OCI-LY7 (cell line): ENCODE measurements at regions not wholly inside any gene's neighbourhood (a gene's known extent, or its start where the extent isn't known, plus 50 kb on each side); places are given as distances from the start of the nearest gene placed in this dataset.

Source experiments
- BruUV-seq: library from RNA; stranded (reverse); fragments of 400-500 nt; replicated peaks from 2 replicates; lab custom pipeline; 2021; lab: Mats Ljungman, UMichigan
- CTCF ChIA-PET: fragments of 300-600 bp; sonication (Branson Sonifier 250); formaldehyde crosslinking; loops from one replicate; lab custom pipeline; 2022; ENCODE audit warnings: antibody characterized with exemption; ENCODE audit not compliant: unreplicated experiment; lab: Charles Lee
- POLR2A ChIA-PET: fragments of 300-600 bp; sonication (Branson Sonifier 250); formaldehyde crosslinking; loops from one replicate; lab custom pipeline; 2022; ENCODE audit warnings: antibody characterized with exemption; lab: Charles Lee
- DNase-seq: peaks from one replicate; pipeline ENCODE4 v3.0.0-alpha.2; 2015; ENCODE audit warnings: low spot score
- H2AFZ ChIP-seq: fragments of 200-600 bp; sonication (generic), shearing (Covaris generic); 2 replicates; pipeline ENCODE4 v1.6.1; 2014; ENCODE audit warnings: mild to moderate bottlenecking, antibody characterized with exemption, low read length, moderate library complexity
- H3K27ac ChIP-seq: fragments of 200-600 bp; sonication (generic); 2 replicates; pipeline ENCODE4 v1.5.1; 2014; ENCODE audit warnings: mixed run types, low read depth, mild to moderate bottlenecking, moderate library complexity, low read length, inconsistent platforms; ENCODE audit not compliant: poor library complexity, severe bottlenecking
- H3K36me3 ChIP-seq: fragments of 200-600 bp; sonication (generic); 2 replicates; pipeline ENCODE4 v1.6.1; 2014; ENCODE audit warnings: mild to moderate bottlenecking, antibody characterized with exemption, low read length, moderate library complexity, mixed read lengths; ENCODE audit not compliant: insufficient read depth
- H3K4me1 ChIP-seq: fragments of 200-600 bp; sonication (generic); 2 replicates; pipeline ENCODE4 v1.5.1; 2014; ENCODE audit warnings: mild to moderate bottlenecking, low read length; ENCODE audit not compliant: insufficient read depth, poor library complexity, severe bottlenecking
- H3K4me2 ChIP-seq: fragments of 200-600 bp; sonication (generic); 2 replicates; pipeline ENCODE4 v1.6.1; 2014; ENCODE audit warnings: mild to moderate bottlenecking, low read length
- H3K4me3 ChIP-seq: fragments of 200-600 bp; sonication (generic); 2 replicates; pipeline ENCODE4 v1.5.1; 2014; ENCODE audit warnings: mild to moderate bottlenecking, low read depth, low read length; ENCODE audit not compliant: poor library complexity, severe bottlenecking
- H3K79me2 ChIP-seq: fragments of 200-600 bp; sonication (generic); 2 replicates; pipeline ENCODE4 v1.6.1; 2016; ENCODE audit warnings: low read depth, mild to moderate bottlenecking, low read length, moderate library complexity, mixed read lengths; ENCODE audit not compliant: insufficient read depth
- H3K9me2 ChIP-seq: fragments of 200-600 bp; sonication (generic); 2 replicates; pipeline ENCODE4 v1.6.1; 2016; ENCODE audit warnings: mild to moderate bottlenecking, low read length, mixed read lengths; ENCODE audit not compliant: insufficient read depth
- H3K9me3 ChIP-seq: fragments of 200-600 bp; sonication (generic); 2 replicates; pipeline ENCODE4 v1.6.1; 2014; ENCODE audit warnings: mild to moderate bottlenecking, mixed run types, low read length, mixed read lengths
- H4K20me1 ChIP-seq: fragments of 200-600 bp; sonication (generic); 2 replicates; pipeline ENCODE4 v1.6.1; 2014; ENCODE audit warnings: mild to moderate bottlenecking, antibody characterized with exemption, low read length, moderate library complexity, mixed read lengths; ENCODE audit not compliant: insufficient read depth
- EZH2phosphoT487 ChIP-seq: fragments of 200-600 bp; sonication (generic); IDR thresholded peaks from 2 replicates; pipeline ENCODE4 v1.6.1; 2018; ENCODE audit warnings: low read depth, borderline replicate concordance, mild to moderate bottlenecking, mixed run types, antibody characterized with exemption, low read length, moderate library complexity, mixed read lengths
- intact Hi-C: fragments of 100-400 bp; cut with micrococcal nuclease; formaldehyde crosslinking; loops from one replicate; pipeline ENCODE4 v1.10.0; 2022; ENCODE audit not compliant: unreplicated experiment
- TF ChIP-seq, protein P1 (sequence below): fragments of 200-600 bp; sonication (generic); conservative IDR thresholded peaks from 2 replicates; pipeline ENCODE4 v1.5.1; 2014; ENCODE audit warnings: mild to moderate bottlenecking, antibody characterized with exemption, low read length, moderate library complexity, mixed read lengths

DNA sequence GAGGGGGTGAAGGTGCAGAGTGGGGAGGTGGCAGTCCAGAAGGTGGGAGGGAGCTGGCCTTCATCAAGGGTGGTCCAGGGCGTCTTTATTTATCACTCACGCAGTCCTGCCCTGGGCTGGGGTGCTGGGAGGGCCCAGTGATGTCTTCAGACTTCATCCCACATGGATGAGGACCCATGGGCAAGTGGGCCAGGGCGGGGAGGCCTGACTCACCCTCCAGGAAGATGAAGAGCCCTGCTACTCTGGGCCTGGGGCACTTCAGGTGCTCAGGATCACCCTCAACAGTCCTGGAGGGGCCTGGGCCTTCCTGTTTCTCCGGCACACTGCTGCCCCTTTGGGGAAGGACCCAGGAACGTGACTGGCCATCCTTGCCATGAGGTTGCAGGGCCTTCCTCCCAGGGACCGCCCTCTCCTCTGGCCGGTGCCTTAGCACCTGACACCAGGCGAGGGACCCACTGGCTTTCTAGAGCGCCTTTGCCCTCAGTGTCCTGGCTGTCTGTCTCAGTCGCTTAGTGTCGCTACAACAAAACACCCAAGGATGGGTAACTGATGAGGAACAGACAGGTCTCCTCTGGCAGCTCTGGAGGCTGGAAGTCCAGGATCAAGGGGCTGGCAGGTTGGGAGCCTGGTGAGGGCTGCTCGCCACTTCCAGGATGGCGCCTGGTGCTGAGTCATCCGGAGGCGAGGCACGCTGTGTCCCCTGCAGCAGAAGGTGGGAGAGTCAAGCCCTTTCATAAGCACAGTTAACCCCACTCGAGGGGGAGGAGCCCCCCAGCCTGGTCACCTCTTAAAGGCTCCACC lies 57.8 kb upstream of the HS6ST1 start:
- Histone ChIP-seq H4K20me1 (no peaks in the 10 kb centered on the region), H3K79me2 (no peaks in the 10 kb centered on the region), H3K27ac (no peak overlapping the region), H2AFZ (no peak overlapping the region), H3K4me1 (no peaks in the 10 kb centered on the region), H3K36me3 (no peaks in the 10 kb centered on the region), H3K4me3 (no peak overlapping the region), H3K4me2 (no peak overlapping the region), H3K9me2 (no peaks in the 10 kb centered on the region), H3K9me3 (no peaks in the 10 kb centered on the region)
- no TSS peak for BruUV-seq
- CTCF ChIA-PET = no interaction called here
- POLR2A ChIA-PET = no interaction called here
- TF ChIP-seq EZH2phosphoT487 = no peak
- TF ChIP-seq, protein P1, sequence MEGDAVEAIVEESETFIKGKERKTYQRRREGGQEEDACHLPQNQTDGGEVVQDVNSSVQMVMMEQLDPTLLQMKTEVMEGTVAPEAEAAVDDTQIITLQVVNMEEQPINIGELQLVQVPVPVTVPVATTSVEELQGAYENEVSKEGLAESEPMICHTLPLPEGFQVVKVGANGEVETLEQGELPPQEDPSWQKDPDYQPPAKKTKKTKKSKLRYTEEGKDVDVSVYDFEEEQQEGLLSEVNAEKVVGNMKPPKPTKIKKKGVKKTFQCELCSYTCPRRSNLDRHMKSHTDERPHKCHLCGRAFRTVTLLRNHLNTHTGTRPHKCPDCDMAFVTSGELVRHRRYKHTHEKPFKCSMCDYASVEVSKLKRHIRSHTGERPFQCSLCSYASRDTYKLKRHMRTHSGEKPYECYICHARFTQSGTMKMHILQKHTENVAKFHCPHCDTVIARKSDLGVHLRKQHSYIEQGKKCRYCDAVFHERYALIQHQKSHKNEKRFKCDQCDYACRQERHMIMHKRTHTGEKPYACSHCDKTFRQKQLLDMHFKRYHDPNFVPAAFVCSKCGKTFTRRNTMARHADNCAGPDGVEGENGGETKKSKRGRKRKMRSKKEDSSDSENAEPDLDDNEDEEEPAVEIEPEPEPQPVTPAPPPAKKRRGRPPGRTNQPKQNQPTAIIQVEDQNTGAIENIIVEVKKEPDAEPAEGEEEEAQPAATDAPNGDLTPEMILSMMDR = no peak
- DNase-seq = no peak
- intact Hi-C loops = no loop called here

DNA sequence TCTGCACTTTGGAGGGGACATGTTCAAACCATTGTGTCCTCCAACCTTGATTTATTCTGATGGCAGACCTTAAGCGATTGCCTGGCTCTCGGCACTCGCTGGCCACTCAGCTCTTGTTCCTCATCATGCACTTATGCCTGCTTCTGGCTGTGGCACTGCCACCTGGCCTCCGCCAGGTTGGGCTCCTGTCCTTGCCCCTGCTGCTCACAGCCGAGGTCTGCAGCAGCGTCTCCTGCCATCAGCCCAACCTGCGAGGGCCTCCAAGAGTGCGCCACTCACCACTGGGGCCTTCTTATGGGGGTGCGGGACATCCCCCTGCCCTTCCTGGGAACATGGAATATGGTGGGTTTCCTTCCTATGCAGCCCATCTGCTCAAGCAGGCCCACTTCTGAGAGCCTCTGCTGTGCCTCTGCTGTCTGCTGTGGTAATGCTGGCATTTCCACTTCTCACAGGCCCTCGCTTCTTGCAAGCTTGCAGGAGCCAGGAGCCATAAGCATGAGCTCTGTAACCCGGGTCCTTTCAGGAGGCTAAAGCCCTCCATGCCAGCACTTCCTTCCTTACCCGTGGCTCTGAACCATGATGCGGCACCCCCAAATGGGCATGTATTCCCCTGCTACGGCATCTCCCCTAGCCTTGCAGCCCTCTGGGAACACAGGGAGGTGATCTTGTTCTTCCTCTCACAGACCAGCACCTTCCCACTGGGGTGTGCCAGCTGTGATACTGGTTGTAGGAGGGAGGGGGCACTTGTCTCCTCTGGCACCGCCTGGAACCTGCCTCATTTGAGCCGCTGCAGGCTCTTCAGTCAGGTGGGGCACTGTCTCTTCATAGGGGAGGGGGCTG lies 58.6 kb upstream of the HS6ST1 start:
- BruUV-seq = no TSS peak
- Histone ChIP-seq H3K4me3 (no peak overlapping the region), H3K27ac (no peak overlapping the region), H3K9me3 (no peaks in the 10 kb centered on the region), H2AFZ (no peak overlapping the region), H4K20me1 (no peaks in the 10 kb centered on the region), H3K36me3 (no peaks in the 10 kb centered on the region), H3K4me2 (no peak overlapping the region), H3K79me2 (no peaks in the 10 kb centered on the region), H3K9me2 (no peaks in the 10 kb centered on the region), H3K4me1 (no peaks in the 10 kb centered on the region)
- POLR2A ChIA-PET = no interaction called here
- no peak for TF ChIP-seq EZH2phosphoT487
- TF ChIP-seq, protein P1 = no peak
- CTCF ChIA-PET = no interaction called here
- DNase-seq = no peak
- intact Hi-C loops = no loop called here
